ENCODE measurements at regions not wholly inside any gene's neighbourhood (a gene's known extent, or its start where the extent isn't known, plus 50 kb on each side); places are given as distances from the start of the nearest gene placed in this dataset.

DNA sequence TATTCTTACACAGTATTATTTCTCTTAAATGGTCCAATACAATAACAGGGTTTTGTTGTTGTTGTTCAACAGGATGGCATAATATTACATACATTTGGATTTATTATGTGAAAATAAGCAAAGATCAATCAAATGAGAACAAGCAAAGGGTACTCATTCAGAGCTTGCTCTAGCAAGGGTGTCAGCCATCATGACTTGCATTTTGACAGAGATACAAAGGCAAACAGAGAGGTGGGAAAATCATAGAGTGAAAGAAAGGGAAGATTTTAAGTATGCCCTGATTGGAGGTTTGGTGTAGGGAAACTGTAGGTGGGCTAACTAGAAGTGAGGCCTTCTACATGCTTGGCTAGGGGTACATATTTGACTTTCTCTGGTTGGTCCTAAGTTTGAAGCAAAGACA is 109.1 kb upstream of the BCHE start:
- TF ChIP-seq, protein P1, sequence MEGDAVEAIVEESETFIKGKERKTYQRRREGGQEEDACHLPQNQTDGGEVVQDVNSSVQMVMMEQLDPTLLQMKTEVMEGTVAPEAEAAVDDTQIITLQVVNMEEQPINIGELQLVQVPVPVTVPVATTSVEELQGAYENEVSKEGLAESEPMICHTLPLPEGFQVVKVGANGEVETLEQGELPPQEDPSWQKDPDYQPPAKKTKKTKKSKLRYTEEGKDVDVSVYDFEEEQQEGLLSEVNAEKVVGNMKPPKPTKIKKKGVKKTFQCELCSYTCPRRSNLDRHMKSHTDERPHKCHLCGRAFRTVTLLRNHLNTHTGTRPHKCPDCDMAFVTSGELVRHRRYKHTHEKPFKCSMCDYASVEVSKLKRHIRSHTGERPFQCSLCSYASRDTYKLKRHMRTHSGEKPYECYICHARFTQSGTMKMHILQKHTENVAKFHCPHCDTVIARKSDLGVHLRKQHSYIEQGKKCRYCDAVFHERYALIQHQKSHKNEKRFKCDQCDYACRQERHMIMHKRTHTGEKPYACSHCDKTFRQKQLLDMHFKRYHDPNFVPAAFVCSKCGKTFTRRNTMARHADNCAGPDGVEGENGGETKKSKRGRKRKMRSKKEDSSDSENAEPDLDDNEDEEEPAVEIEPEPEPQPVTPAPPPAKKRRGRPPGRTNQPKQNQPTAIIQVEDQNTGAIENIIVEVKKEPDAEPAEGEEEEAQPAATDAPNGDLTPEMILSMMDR (IDR thresholded peaks at IDR 0.05), result no peak
- TF ChIP-seq EZH2 (IDR thresholded peaks at IDR 0.05; ENCODE audit: borderline replicate concordance, insufficient read depth, low read depth, low read length, poor library complexity, severe bottlenecking), result no peak
